Adrenal gland (tissue), 9 donors: ENCODE measurements at regions not wholly inside any gene's neighbourhood (a gene's known extent, or its start where the extent isn't known, plus 50 kb on each side); places are given as distances from the start of the nearest gene placed in this dataset.

Experiments
- DNase-seq, 7 donors: peaks; one replicate each; pipeline ENCODE4 v3.0.0-alpha.2; 2019 to 2020
- H3K27ac ChIP-seq, 5 donors: fragments of 200-600 bp; sonication (generic) in 4 of 5; 1 replicate in 3 of 5; 2 replicates in 2 of 5; pipeline versions ENCODE4 v1.5.1 to v1.8.0; 2016 to 2020; ENCODE audit warnings: mild to moderate bottlenecking in 1 of 5
- H3K27me3 ChIP-seq: fragments of 200-600 bp; 2 replicates; pipeline ENCODE4 v1.8.0; 2021
- H3K36me3 ChIP-seq, 2 donors: fragments of 200-600 bp; replicated peaks in 1 of 2; 1 replicate in 1 of 2; 2 replicates in 1 of 2; pipeline versions ENCODE4 v1.5.1 to v1.8.0; 2018 to 2022
- H3K4me1 ChIP-seq, 2 donors: fragments of 200-600 bp; replicated peaks in 1 of 2; 1 replicate in 1 of 2; 2 replicates in 1 of 2; pipeline versions ENCODE4 v1.5.1 to v1.8.0; 2018 to 2021
- H3K4me3 ChIP-seq, 4 donors: fragments of 200-600 bp; sonication (generic) in 3 of 4; one replicate each; pipeline ENCODE4 v1.5.1; 2016 to 2018
- H3K9me3 ChIP-seq, 3 donors: fragments of 200-600 bp; sonication (generic) in 1 of 3; replicated peaks in 1 of 3; 1 replicate in 2 of 3; 2 replicates in 1 of 3; pipeline versions ENCODE4 v1.5.1 to v1.8.0; 2016 to 2021
- POLR2A ChIP-seq, 2 donors: fragments of 450-650 bp; IDR thresholded peaks; one replicate each; pipeline ENCODE4 v1.6.1; 2017; ENCODE audit warnings: antibody characterized with exemption in 2 of 2, mild to moderate bottlenecking in 2 of 2, moderate library complexity in 1 of 2
- WGBS, 4 donors: extraction: QIAGEN DNeasy Blood & Tissue Kit in 2 of 4; methylation state at CpG; one replicate each; pipeline versions ENCODE4 v1.1.5 to v1.1.7; 2013 to 2017; 5-methylcytosine and 5-hydroxymethylcytosine counted together
- intact Hi-C, 2 donors: fragments of 100-400 bp; cut with DNase I; formaldehyde crosslinking; loops; one replicate each; pipeline versions ENCODE4 v1.14.1 to v1.15.0; 2022 to 2023
- TF ChIP-seq, protein P1 (sequence below), 6 experiments: fragments of 450-650 bp in 4 of 6; fragments of 200-600 bp in 2 of 6; sonication (generic) in 1 of 6; IDR thresholded peaks; 1 replicate in 5 of 6; 2 replicates in 1 of 6; pipeline versions ENCODE4 v1.5.1 to v1.8.0; 2016 to 2021; ENCODE audit warnings: antibody characterized with exemption in 6 of 6, mild to moderate bottlenecking in 2 of 6, moderate library complexity in 1 of 6
- donor health status: healthy with polysubstance abuse.
- donor health status: Bipolar disorder and iron deficiency.
- donor health status: DM: yes; HTN: yes; CAD: no.
- donor health status: DM: no; HTN: no; CAD: no.
- donor health status: DM: no; HTN: no; CAD: no.

DNA sequence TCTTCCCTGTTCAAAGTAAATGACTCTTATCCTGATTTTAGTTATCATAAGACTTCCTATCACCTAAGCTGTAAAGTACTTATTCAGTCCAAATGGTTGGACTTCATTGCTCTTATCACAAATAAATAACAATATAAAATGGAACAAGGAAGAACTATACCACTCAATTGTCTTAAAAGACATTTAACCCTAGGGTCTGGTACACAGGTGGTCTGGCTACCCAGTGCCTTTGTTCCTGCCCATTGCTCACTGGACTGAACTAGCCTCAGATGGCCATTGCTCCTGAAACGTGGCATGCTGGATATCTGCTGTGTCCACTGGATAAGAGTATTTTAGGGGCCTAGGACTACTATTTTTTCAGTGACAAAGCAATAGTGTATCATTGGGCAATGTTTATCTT, 574.3 kb upstream of the CA10 start:
- no peak for DNase-seq
- WGBS, 4 donors = 48 to 57% (median 52%) methylated on average over 1 of the region's 1 CpG
- no peaks in the 10 kb centered on the region for H3K4me1 ChIP-seq
- no peak overlapping the region for H3K4me3 ChIP-seq
- intact Hi-C loops = no loop called here
- H3K9me3 ChIP-seq = no peaks in the 10 kb centered on the region
- no peak overlapping the region for H3K27ac ChIP-seq
- H3K36me3 ChIP-seq = no peaks in the 10 kb centered on the region
- TF ChIP-seq, protein P1, sequence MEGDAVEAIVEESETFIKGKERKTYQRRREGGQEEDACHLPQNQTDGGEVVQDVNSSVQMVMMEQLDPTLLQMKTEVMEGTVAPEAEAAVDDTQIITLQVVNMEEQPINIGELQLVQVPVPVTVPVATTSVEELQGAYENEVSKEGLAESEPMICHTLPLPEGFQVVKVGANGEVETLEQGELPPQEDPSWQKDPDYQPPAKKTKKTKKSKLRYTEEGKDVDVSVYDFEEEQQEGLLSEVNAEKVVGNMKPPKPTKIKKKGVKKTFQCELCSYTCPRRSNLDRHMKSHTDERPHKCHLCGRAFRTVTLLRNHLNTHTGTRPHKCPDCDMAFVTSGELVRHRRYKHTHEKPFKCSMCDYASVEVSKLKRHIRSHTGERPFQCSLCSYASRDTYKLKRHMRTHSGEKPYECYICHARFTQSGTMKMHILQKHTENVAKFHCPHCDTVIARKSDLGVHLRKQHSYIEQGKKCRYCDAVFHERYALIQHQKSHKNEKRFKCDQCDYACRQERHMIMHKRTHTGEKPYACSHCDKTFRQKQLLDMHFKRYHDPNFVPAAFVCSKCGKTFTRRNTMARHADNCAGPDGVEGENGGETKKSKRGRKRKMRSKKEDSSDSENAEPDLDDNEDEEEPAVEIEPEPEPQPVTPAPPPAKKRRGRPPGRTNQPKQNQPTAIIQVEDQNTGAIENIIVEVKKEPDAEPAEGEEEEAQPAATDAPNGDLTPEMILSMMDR (IDR thresholded peaks at IDR 0.05) = no peak
- TF ChIP-seq POLR2A (IDR thresholded peaks at IDR 0.05) = no peak
- H3K27me3 ChIP-seq = no peaks in the 10 kb centered on the region

DNA sequence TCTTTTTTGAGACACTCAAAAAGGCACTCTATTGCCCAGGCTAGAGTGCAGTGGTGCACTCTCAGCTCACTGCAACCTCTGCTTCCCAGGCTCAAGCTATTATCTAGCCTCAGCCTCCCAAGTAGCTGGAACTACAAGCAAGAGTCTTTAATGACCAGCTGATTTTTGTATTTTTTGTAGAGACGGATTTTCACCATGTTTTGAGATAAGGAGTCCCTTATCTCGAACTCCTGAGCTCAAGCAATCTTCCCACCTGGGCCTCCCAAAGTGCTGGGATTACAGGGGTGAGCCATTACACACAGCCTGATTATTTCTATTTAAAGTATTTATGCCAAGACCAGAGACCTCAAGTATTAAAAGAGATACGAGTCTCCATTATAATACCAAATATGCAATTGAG, 566.1 kb upstream of the CA10 start:
- 51 to 73% (median 64%) methylated on average over 3 of the region's 3 CpGs for WGBS, 4 donors
- H3K4me3 ChIP-seq = no peak overlapping the region
- intact Hi-C loops = no loop called here
- no peaks in the 10 kb centered on the region for H3K36me3 ChIP-seq
- TF ChIP-seq, protein P1 (IDR thresholded peaks at IDR 0.05) = no peak
- no peak for TF ChIP-seq POLR2A (IDR thresholded peaks at IDR 0.05)
- H3K4me1 ChIP-seq = no peaks in the 10 kb centered on the region
- DNase-seq = no peak
- H3K27ac ChIP-seq = no peak overlapping the region
- H3K27me3 ChIP-seq = no peaks in the 10 kb centered on the region
- H3K9me3 ChIP-seq = no peaks in the 10 kb centered on the region

DNA sequence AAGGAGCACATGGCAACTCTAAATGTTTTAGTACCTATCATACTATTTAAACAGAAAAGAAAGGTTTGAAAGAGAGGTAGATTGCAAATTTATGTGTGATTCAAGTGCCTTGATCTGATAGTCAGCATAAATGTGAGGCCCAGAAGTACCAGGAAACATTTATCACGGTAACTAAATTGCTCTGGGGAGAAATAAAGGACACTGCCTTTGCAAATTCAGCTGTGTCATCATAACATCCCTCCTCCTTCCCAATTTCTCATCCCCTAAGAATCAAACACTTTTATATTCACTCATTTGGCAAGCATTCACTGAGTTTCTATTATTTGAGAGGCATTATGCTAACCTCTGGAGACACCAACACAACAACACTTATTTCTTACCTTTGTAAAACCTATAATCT, 563.4 kb upstream of the CA10 start:
- WGBS, 4 donors = 61 to 74% (median 65%) methylated on average over 1 of the region's 1 CpG
- no peaks in the 10 kb centered on the region for H3K27me3 ChIP-seq
- H3K27ac ChIP-seq = no peak overlapping the region
- intact Hi-C loops = no loop called here
- no peaks in the 10 kb centered on the region for H3K9me3 ChIP-seq
- H3K4me1 ChIP-seq = no peaks in the 10 kb centered on the region
- TF ChIP-seq, protein P1 (IDR thresholded peaks at IDR 0.05) = no peak
- TF ChIP-seq POLR2A (IDR thresholded peaks at IDR 0.05) = no peak
- H3K36me3 ChIP-seq = no peaks in the 10 kb centered on the region
- no peak overlapping the region for H3K4me3 ChIP-seq
- no peak for DNase-seq

DNA sequence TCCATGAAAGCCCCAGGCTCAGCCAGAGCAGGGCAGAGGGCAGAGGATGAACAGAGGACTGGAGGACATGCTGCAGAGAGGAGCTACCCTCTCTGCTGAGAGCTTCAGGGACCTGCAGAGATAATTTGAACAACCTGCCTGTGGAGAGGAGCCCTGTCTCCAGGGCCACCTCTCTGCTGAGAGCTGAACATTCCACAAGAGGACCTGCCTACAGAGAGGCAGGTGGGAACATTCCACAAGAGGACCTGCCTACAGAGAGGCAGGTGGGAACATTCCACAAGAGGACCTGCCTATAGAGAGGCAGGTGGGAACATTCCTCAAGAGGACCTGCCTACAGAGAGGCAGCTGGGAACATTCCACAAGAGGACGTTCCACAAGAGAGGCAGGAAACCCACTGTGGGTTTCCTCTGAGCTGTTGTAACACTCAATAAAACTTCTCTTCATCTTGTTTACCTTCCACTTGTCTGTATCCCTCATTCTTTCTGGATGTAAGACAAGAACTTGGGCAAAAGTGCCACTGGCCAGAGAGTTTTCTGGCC, 551.9 kb upstream of the CA10 start:
- H3K27ac ChIP-seq = no peak overlapping the region
- TF ChIP-seq POLR2A (IDR thresholded peaks at IDR 0.05) = no peak
- TF ChIP-seq, protein P1 (IDR thresholded peaks at IDR 0.05) = no peak
- H3K9me3 ChIP-seq = no peaks in the 10 kb centered on the region
- WGBS, 4 donors = 25 to 44% (median 34%) methylated on average over 1 of the region's 1 CpG
- H3K4me3 ChIP-seq = no peak overlapping the region
- no peak for DNase-seq
- no peaks in the 10 kb centered on the region for H3K36me3 ChIP-seq
- H3K4me1 ChIP-seq = no peaks in the 10 kb centered on the region
- no peaks in the 10 kb centered on the region for H3K27me3 ChIP-seq
- intact Hi-C loops = no loop called here
